Fibroblast of mammary gland (primary cell): ENCODE measurements at regions not wholly inside any gene's neighbourhood (a gene's known extent, or its start where the extent isn't known, plus 50 kb on each side); places are given as distances from the start of the nearest gene placed in this dataset.

Experiments used
- DNase-seq: peaks from one replicate; pipeline ENCODE4 v3.0.0-alpha.2; 2010; ENCODE audit warnings: low read depth
- H3K4me3 ChIP-seq: 2 replicates; pipeline ENCODE4 v1.5.1; 2011; ENCODE audit warnings: low read depth, mild to moderate bottlenecking, low read length, moderate library complexity; ENCODE audit not compliant: control insufficient read depth
- TF ChIP-seq, protein P1 (sequence below): conservative IDR thresholded peaks from 2 replicates; pipeline ENCODE4 v1.5.1; 2011; ENCODE audit warnings: low read depth, low read length, inconsistent platforms; ENCODE audit not compliant: control insufficient read depth, insufficient read depth

DNA sequence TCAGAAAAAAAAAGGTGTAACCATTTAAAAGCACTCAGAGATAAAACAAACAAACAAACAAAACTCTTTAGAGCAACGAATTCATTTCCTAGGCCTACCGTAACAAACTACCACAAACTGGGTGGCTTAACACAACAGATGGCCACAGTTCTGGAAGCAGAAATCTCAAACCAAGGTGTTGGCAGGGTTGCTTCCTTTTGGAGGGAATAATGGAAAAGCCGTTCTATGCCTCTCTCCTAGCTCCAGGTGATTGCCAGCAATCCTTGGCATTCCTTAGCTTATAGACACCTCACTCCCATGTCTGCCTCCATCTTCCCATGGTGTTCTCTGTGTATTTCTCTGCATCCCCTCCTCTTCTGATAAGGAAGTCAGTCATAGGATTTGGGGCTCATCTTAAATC is 200.4 kb downstream of the RAB38 start:
- DNase-seq, result no peak
- no peak overlapping the region for H3K4me3 ChIP-seq
- TF ChIP-seq, protein P1, sequence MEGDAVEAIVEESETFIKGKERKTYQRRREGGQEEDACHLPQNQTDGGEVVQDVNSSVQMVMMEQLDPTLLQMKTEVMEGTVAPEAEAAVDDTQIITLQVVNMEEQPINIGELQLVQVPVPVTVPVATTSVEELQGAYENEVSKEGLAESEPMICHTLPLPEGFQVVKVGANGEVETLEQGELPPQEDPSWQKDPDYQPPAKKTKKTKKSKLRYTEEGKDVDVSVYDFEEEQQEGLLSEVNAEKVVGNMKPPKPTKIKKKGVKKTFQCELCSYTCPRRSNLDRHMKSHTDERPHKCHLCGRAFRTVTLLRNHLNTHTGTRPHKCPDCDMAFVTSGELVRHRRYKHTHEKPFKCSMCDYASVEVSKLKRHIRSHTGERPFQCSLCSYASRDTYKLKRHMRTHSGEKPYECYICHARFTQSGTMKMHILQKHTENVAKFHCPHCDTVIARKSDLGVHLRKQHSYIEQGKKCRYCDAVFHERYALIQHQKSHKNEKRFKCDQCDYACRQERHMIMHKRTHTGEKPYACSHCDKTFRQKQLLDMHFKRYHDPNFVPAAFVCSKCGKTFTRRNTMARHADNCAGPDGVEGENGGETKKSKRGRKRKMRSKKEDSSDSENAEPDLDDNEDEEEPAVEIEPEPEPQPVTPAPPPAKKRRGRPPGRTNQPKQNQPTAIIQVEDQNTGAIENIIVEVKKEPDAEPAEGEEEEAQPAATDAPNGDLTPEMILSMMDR, result no peak

DNA sequence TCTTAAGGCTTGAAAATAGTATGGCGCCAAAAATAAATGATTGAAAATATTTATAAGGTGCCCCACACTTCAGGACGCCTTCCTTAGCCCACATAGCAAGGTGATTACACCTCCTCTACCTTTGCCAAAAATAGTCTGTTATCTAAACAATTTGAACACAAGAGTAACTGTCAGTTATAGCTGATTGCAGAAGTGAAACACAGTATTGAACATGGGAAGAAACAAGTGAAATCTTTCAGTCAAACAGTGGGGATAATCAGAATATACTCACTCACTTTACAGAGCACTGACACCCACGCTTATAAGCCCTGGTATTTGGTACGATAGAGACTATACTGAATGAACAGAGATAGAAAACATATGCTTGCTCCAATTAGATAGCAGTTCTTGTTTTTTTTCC is 203.1 kb downstream of the RAB38 start:
- DNase-seq, result no peak
- no peak overlapping the region for H3K4me3 ChIP-seq
- TF ChIP-seq, protein P1, result no peak

DNA sequence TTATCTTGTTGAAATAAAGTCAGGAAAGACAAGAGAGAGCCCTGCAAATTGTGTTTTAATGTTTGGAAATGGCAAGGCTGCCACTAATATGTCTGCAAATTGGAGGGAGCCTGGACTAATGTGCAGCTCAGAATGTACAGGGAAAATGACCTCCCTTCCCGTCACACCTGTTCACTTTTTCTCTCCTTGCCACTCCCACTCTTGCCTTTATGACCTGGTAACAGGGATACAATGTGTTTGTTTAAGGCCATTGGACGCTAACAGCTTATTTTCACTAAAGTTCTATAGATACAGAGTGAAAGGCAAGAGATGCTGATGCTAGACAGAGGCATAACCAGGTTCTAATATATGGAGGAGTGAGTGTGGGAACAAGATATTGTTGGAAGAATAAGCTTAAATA is 203.9 kb downstream of the RAB38 start:
- TF ChIP-seq, protein P1, result no peak
- no peak for DNase-seq
- no peak overlapping the region for H3K4me3 ChIP-seq

DNA sequence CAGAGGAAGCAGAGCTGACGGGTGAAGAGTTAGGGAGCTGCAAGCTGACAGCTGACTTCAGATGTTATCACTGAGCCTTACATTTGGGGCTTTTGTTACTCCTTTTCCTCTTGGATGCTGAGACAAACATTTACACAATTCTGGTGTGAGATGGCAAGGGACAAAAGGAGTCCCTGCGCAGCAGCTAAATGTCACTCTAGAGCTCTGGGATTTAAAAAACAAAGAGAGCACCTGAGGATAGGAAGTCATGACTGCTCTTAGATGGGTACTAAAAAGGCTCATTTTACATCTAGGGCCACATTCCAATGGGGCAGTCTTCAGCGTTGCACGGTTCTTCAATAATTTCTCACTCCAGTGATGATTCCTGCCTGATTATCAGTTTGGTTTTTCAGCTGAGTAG is 204.5 kb downstream of the RAB38 start:
- DNase-seq, result no peak
- TF ChIP-seq, protein P1, result no peak
- H3K4me3 ChIP-seq, result no peak overlapping the region

DNA sequence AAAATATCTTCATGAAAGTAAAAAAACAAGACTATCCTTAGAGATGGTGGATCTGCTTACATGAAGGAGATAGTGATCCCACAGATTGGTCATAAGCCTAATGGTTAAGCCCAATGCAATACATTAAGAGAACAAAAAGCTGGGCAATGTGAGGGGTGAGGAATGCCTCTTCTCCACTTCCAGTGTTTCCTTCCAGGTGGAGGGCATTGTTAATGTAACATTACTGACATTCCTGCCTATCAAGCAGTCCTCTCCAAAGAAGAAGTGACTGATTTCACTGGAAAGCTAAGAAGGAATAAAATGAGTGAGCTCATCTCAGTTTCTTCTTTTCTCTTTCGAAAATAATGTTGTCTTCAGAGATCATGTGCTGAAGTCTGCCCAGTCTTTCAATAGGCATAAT is 207.8 kb downstream of the RAB38 start:
- no peak overlapping the region for H3K4me3 ChIP-seq
- DNase-seq, result no peak
- TF ChIP-seq, protein P1, result no peak

DNA sequence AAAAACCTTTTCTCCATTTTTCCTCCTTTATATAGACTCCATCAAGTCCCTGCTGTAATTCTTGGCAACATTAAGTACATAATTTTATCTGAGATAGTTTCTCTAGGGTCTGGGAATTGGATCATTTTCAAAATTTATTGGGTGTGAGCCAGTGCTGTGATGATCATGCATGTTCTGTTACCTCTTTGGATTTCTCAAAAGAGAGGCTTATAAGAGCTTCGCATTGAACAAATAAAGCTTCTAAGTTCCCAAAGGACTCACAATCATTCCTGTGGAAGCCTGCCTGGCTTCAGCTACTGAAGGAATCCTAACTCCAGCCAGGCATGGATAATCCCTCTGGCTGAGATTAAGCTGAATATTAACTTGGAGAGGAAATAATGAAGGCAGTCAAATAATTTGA is 208.5 kb downstream of the RAB38 start:
- no peak for DNase-seq
- TF ChIP-seq, protein P1, result no peak
- H3K4me3 ChIP-seq, result no peak overlapping the region

DNA sequence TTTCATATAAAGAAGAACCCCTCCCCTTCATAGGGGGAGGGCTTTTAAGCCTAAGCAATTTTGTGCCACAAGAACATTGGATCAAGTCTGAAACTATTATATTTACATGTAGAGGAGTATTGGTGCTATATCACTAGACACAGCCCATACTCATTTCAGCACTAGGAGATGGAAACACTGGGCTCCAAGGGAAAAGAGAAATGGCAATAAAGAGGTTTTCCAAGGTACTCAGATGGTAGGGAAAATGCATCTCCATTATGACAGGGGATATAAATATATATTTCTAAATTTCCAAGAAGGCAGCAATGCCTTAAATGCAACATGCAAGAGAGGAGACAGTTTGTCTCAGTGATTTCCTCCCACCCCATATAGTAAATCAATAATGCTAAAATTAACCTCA is 209.0 kb downstream of the RAB38 start:
- no peak overlapping the region for H3K4me3 ChIP-seq
- TF ChIP-seq, protein P1, result no peak

More for the DNA sequence above, 209.0 kb downstream of the RAB38 start:
- DNase-seq, result no peak
